Fibroblast of pulmonary artery (primary cell): ENCODE measurements at regions not wholly inside any gene's neighbourhood (a gene's known extent, or its start where the extent isn't known, plus 50 kb on each side); places are given as distances from the start of the nearest gene placed in this dataset.

ENCODE experiments used
- DNase-seq: peaks from one replicate; pipeline ENCODE4 v3.0.0-alpha.2; 2010; ENCODE audit warnings: low read depth
- H3K4me3 ChIP-seq: replicated peaks from 2 replicates; pipeline ENCODE4 v1.5.1; 2011; ENCODE audit warnings: low read depth, mild to moderate bottlenecking, control low read depth, low read length, moderate library complexity
- TF ChIP-seq, protein P1 (sequence below): IDR thresholded peaks from 2 replicates; pipeline ENCODE4 v1.5.1; 2011; ENCODE audit warnings: mild to moderate bottlenecking, control low read depth, low read length, inconsistent platforms; ENCODE audit errors: missing control alignments

- TF ChIP-seq, protein P1, sequence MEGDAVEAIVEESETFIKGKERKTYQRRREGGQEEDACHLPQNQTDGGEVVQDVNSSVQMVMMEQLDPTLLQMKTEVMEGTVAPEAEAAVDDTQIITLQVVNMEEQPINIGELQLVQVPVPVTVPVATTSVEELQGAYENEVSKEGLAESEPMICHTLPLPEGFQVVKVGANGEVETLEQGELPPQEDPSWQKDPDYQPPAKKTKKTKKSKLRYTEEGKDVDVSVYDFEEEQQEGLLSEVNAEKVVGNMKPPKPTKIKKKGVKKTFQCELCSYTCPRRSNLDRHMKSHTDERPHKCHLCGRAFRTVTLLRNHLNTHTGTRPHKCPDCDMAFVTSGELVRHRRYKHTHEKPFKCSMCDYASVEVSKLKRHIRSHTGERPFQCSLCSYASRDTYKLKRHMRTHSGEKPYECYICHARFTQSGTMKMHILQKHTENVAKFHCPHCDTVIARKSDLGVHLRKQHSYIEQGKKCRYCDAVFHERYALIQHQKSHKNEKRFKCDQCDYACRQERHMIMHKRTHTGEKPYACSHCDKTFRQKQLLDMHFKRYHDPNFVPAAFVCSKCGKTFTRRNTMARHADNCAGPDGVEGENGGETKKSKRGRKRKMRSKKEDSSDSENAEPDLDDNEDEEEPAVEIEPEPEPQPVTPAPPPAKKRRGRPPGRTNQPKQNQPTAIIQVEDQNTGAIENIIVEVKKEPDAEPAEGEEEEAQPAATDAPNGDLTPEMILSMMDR, result no peak
- DNase-seq, result no peak
These were observed 200.7 kb downstream of the LURAP1L start for GRCh38 chr9:12975496-12975895.

GRCh38 chr9:12980085-12980851 is 205.4 kb downstream of the LURAP1L start:
- TF ChIP-seq, protein P1, result no peak
- no peak for DNase-seq
- no peak overlapping the region for H3K4me3 ChIP-seq

More at GRCh38 chr9:12975496-12975895, 200.7 kb downstream of the LURAP1L start:
- H3K4me3 ChIP-seq, result no peak overlapping the region

- DNase-seq, result no peak
- no peak overlapping the region for H3K4me3 ChIP-seq
- TF ChIP-seq, protein P1, result no peak
These were observed 213.4 kb downstream of the LURAP1L start for GRCh38 chr9:12988258-12988657.

DNA sequence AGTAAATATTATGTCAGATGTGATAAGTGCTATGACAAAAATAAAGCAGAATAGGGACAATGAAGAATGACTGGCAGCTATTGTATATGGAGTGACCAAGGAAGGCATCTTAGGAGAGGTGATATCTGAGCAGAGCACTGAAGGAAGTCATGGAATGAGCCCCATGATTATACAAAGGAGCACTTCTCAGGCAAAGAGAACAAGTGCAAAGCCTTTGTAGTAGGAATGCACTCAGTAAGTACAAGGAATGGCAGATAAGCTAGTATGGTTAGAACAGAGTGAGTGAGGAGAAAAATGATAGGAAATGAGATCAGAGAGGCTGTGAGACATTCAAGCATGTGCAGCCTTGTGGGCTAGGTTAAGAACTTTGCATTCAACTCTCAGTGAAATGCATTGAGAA is 214.8 kb downstream of the LURAP1L start:
- H3K4me3 ChIP-seq, result no peak overlapping the region
- TF ChIP-seq, protein P1, result no peak
- DNase-seq, result no peak

GRCh38 chr9:12993466-12993865 is 218.6 kb downstream of the LURAP1L start:
- H3K4me3 ChIP-seq, result no peak overlapping the region
- DNase-seq, result no peak
- TF ChIP-seq, protein P1, result no peak

GRCh38 chr9:12997009-12997408 is 222.2 kb downstream of the LURAP1L start:
- TF ChIP-seq, protein P1, result no peak
- H3K4me3 ChIP-seq, result no peak overlapping the region

DNA sequence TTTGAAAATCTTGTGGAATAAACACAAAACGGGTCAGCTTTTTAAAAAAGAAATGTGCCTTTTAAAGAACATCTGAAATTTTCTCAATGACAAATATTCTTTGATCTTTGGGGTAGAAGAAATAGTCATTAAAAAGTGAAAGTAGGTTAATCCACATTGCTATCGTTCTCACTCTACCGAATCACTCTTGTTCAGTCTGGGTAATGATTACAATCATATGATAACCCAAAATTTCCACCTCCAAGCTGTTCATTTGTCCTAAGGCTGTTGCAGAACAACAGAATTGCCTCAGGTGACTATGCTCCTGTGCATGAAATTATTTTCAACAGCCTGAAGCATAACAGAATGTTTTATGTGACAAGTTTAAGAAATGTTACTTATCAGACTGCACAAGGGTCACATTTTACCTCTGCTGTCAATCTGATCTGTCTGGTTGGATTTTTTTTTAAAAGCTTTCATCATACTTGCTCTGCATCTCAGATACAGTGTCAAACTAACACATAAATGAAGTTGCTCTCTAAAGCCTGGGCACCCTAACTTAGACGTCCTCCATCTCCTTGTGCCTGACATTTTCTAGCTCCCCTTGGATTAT is 227.3 kb downstream of the LURAP1L start:
- H3K4me3 ChIP-seq, result no peak overlapping the region
- no peak for DNase-seq
- TF ChIP-seq, protein P1, result no peak

More at GRCh38 chr9:12997009-12997408, 222.2 kb downstream of the LURAP1L start:
- DNase-seq, result no peak
